ENCODE measurements at regions not wholly inside any gene's neighbourhood (a gene's known extent, or its start where the extent isn't known, plus 50 kb on each side); places are given as distances from the start of the nearest gene placed in this dataset.

DNA sequence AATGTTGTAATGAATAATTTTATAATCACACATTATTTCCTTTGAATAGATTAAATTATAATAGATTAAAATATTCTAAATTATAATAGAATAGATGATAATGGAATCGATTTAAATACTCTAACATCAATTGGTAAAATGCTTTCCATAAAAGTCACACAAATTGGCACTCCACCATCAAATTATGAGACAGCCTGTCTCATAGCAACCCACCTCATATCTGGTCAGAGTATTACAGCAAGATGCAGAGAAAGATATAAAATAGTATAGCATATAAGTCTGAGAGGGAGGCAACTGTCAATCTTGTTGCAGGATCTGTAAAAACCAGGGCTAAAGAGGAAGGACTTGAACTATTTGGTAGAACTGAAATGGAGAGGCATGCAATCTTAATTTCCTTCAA is 98.4 kb upstream of the NCKAP5 start:
- DNase-seq (ENCODE audit: low read depth in 3 of 3, low spot score in 1 of 3) = no peak

DNA sequence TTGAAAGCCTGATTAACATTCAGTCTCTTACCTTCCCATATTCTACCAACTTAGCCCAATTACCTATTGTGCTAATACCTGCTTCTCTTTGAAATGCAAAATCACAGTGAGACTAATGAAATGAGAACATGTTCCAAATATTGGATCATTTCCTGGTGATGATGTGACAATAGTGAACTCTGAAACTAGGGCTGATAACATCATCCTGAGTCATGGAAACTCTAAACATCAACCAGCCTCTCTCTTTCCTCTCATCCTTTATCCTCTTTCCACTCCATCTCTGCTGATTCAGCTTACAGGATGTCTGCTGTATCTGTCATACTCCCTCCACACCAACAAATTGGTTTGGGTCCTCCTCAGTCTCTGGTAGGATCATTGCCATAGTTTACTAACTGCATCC is 98.8 kb upstream of the NCKAP5 start:
- DNase-seq (ENCODE audit: low read depth in 3 of 3, low spot score in 1 of 3) = no peak

DNA sequence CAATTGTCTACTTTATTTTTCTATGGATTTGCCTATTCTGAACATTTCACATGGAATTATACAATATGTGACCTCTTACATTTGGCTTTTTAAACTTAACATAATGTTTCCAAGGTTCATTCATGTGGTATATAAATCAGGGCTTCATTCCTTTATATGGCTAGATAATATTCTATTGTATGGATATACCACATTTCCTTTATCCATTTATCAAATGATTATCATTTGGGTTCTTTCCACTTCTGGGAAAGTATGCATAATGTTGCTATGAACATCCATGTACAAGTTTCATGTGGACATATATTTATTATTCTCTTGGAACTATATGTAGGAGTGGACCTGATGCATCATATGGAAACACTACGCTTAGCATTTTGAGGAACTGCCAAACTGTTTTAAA is 99.7 kb upstream of the NCKAP5 start:
- no peak for DNase-seq (ENCODE audit: low read depth in 3 of 3, low spot score in 1 of 3)

DNA sequence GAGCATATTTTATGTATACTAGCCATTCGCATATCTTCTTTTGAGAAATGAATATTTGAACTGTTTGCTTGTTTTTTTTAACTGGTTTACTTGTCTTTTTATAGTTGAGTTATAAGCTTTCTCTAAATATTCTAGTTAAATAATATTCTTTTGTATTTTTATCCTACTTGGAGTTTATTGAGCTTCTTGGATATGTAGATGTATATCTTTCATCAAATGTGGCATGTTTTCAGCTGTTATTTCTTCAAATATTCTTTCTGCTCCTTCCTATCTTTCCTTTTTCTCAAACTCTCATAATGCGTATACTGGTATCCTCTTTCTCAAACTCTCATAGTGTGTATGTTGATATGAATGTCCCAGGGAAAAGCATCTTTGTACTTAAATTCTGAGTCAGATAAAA is 100.3 kb upstream of the NCKAP5 start:
- DNase-seq (ENCODE audit: low read depth in 3 of 3, low spot score in 1 of 3) = no peak

DNA sequence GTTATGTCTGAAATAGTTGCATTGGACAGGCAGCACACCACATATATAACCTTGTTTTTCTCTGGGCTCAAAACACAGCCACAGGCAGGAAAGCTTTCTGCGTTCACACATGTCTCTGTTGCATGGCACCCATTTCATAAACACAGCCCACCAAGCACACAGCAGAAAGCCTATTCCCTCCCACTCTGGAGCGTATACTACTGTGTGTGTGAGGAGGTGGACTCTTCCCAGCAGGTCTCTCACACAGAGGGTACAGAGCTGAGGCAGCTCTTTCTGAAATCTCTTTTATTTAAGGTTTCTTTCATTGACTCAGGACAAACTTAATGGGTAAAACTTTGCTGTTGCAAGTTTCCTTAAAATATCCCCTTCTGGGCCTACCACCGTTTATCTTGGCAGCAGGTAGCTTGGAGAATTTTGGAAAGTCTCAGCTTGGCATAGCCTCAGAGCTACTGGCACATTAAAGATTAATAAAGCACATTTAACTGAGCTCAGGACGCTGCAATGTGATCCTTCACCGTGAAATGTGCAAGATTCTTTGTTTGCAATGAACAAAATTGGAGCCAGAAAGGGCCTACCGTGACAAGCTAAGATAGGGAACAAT is 105.1 kb upstream of the NCKAP5 start:
- no peak for DNase-seq (ENCODE audit: low read depth in 3 of 3, low spot score in 1 of 3)

DNA sequence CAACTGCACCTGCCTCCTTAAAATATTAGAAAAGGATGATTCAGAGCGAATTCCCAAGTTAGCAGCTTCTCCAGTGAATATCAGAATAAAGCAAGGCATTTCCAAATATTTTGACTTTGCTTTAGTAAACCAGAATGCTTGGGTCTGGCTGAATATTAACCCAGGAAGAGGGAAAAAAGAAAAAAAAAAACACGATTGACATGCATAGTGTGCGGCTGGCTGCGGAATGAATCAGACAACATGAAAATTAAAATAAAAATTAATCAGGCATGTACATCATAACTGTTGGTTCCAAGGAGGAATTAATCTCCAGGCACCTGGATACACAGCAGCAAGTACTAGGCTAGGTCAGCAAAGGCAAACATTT is 105.8 kb upstream of the NCKAP5 start:
- DNase-seq (ENCODE audit: low read depth in 3 of 3, low spot score in 1 of 3) = no peak

DNA sequence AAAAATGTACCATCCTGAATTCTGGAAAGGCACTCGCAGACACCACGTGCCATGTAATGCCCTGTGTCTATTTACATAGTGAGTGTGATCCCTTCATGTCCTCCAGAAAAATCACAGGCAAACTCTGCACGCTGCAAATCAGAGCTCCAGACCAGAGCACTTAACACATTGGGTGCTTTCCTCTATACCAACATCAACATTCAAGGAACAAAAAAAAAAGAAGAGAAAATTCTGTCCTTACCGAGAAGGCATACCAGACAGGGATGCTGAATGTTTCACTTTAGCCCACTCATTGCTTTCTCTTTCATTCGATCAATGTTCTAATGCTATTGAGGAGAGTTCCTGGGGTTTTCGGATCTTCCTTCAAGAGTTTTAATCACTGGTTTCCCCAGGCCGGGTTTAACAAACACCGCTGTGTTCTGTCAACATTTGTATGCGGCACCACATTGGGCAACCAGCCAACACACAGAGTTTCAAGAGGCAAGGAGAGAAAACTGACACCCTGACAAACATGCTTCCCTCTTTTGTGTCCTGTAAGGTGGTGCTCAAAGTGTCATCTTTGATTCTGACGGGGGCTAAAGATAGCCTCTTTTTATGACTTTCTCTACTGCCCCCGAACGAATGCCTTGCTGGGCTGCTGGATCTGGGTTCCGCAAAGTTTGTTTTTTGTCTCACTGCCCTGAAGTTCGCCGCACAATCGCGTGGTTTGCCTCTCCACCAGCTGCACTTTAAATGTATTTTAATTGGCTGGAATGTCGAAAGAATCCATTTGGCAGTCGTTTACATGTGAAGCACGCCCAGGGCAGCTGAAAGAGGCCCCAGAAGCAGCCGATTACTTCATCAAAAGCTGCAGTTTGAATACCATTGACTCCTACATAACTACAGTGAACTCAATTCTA is 106.4 kb upstream of the NCKAP5 start:
- DNase-seq (ENCODE audit: low read depth in 3 of 3, low spot score in 1 of 3) = no peak

DNA sequence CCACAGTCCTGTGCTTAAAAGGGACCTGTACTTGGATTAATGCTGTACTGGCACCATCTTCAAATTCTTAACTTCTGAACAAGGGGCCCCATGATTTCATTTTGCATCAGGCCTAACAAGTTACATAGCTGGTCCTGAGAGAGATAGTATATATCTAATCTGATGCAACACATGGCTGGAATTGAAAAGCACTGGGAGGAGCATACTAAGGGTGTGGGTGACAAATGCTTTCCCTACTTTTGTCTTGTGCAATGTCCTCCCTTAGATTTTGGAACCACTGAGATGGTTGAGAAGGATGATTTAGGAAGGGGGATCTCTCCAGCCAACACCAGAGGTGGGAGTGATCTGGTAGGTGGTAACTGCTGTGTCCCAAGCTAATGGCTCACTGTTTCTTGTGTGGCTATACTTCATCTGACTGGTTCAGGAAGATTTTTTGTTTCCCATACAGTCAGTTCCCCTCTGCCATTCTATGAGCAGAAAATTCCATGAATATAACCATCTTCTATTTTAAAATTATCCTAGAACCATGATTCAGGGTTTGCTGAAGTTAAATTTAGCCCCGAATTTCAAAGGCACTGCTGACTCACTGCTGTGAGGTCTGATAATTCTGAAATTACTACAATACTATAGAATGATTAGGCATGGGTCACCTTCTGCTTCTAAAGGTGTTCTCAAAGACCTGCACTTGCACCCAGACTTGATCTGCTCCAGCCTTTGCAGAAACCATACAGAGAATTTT is 108.3 kb upstream of the NCKAP5 start:
- DNase-seq (ENCODE audit: low read depth in 3 of 3, low spot score in 1 of 3) = no peak

DNA sequence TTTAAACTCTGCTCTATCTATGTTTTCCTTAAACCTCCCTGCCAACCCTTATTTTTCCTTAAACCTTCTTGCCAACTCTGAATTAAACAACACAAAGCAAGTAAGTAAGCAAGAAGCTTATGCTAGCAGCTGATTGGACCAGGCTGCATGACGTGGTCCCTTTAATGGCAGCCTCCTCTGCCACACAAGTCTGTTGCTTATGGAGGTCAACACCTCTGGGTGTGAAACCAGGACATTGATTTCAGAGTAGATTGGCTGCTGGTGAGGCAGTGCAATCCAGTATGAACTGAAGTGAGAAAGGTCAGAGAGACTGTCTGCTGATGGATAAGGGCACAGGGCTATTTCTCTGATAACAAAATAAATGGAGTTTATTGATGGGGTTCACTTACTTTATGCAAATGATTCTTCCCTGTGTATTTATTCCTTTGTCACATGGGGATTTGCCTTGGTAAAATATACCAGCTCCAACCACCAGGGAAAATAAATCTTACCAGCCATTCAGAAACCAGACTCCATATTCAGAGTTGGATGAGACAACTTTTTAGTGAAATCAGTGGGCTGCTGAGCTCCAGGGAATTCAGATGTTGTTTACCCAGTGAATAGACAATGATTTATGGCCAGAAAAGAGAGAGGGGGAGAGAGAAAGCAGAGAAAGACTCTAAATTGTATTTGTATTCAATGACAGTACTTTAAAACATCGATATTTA is 112.2 kb upstream of the NCKAP5 start:
- DNase-seq (ENCODE audit: low read depth in 3 of 3, low spot score in 1 of 3) = no peak

DNA sequence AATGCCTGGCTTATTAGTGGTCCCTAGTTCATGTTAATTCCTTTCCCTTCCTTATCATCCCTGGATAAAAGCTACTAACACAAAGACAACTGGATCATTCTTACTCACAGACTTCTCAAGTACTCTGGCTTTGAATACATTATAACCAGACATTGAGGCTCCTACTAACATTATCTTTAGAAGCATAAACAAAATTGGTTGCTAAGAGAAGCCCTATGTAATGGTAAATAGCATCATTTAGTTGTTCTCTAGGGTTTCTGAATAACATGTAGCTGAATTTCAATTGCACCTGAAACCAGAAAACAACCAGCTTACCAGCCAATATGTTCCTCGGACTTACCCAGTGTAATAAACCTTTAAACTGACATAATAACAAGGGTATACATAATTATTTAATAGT is 114.1 kb upstream of the NCKAP5 start:
- DNase-seq (ENCODE audit: low read depth in 3 of 3, low spot score in 1 of 3) = no peak

DNA sequence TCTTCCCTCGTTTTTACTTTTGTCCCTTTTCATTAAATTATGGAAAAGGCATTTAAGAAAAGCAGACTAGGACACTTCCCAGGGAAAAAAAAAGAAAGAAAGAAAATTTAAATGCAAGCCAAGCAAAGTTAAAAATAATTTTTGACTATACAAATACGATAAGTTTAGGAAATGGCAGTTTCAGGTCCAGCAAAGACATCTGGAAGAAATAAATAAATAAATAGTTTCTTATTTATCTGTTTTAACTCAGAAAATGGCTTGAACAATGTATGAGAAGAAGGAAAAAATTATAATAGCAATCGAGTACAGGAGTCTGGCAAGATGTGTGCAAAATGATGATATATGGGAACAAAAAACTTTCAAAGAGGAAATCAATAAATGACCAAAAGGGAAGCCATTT is 114.6 kb upstream of the NCKAP5 start:
- no peak for DNase-seq (ENCODE audit: low read depth in 3 of 3, low spot score in 1 of 3)

DNA sequence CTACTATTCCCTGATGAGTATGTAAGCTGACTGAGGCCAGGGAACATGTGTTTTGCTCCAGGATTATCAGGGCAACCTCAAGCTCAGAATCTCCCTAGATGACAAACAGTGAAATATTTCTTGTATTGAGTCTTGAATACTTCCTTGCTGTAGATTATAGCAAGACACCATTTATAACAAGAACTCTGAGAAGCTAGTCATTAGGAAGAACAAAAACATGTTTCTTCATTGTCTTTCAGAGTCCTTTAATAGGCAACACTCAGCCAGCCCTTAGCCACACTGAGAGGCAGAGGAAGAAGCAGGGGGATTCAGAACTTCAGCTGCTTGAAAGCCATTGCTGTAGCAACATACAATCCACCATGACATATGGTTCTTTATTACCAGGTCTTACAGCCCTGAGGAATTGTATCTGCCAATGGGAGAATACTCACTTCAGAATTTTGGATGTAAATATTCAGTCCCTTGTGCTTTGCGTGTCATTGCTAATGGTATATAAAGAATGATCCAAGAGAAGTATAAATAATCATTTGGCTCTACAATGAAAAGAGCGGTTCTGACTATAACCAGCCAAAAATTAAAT is 117.5 kb upstream of the NCKAP5 start:
- DNase-seq (ENCODE audit: low read depth in 3 of 3, low spot score in 1 of 3) = no peak

DNA sequence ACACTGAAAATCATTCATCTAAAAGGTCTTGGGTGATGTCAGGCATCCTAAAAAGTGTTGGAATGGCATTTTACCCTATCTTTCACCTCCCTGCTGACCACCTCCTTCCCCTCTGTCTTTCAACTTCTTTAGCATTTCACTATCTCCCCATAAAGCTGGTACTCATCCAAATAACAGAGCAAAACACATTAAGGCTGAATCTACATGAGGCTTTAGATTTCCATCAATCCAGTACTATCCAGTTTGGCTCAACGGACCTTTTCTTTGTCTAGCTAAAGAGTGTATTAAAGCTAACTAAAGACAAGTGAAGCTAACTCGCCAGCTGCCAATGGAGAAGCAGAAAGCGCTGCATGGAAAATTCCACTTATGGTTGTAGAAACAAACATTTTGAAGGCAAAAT is 122.5 kb upstream of the NCKAP5 start:
- no peak for DNase-seq (ENCODE audit: low read depth in 3 of 3, low spot score in 1 of 3)

DNA sequence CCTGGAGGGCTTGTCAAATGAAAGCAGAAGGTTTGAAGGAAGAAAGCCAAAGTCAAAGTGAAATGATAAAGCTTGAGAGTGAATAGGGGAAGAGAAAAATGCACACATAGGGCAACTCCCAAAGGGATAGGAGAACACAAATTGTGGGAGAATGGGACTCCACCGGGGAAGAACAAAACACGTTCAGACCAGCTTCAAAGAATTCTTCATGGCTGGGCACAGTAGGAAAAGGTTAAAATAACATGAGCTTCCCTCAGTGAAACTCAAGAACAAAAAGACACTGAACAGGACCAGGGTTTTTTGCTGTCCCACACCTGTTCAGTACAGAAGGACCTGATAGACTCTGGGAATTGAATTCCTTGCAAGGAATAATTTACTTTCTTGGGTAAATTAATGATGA is 123.1 kb upstream of the NCKAP5 start:
- no peak for DNase-seq (ENCODE audit: low read depth in 3 of 3, low spot score in 1 of 3)

DNA sequence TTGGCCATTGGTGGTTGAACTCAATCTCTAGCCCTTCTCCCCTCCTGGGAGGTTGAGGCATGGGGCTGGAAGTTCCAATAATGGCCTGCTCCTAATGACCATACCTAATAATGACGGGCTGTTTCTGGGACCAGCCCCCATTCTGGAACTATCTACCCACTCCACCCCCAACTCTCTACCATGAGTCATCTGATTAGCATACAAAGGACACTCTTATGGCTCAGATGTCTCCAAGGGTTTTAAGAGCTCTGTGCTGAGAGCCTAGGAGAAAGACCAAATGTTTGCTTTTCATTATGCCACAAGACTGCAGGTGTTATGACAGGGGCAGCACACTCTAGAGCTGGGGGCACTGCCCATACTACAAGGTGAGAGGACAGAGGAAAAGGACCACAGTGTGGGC is 137.0 kb upstream of the NCKAP5 start:
- DNase-seq (ENCODE audit: low read depth in 3 of 3, low spot score in 1 of 3) = no peak

DNA sequence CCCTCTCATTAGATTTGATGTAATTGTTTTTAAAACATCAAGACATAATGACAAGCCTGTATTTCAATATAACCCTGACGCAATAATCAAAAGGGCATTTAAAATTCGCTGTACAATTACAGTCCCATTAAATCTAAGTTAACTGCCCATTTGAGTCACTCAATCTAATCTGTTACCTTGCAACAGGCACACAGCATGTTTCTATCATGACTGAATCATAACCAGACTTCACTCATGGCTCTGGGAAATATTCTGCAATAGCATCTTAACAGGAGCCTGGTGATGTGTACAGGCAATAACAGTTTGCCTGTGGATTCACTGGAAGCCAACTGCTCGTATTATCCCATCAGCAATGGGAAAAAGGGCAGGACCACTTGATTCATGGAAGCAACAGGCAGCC is 142.3 kb upstream of the NCKAP5 start:
- DNase-seq (ENCODE audit: low read depth in 3 of 3, low spot score in 1 of 3) = no peak

DNA sequence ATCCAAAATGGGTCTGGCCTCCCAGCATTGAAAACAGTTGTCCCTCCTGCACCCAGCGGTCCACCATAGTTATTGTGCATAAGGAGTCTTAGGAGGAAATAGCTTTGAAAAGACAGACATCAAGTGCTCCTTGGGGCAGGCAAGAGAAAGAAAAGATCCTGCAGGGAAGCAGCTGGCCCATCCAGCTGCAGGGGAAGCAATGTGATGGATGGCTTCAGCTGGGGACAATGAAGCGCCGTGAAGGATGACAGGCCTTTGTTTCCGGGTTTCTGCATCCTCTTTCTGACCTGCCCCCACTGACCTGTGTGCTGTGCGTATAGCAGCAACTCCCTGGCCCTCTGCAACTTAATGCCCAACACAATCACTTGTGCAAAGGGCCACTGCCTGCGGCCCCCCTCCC is 142.9 kb upstream of the NCKAP5 start:
- DNase-seq (ENCODE audit: low read depth in 3 of 3, low spot score in 1 of 3) = no peak

DNA sequence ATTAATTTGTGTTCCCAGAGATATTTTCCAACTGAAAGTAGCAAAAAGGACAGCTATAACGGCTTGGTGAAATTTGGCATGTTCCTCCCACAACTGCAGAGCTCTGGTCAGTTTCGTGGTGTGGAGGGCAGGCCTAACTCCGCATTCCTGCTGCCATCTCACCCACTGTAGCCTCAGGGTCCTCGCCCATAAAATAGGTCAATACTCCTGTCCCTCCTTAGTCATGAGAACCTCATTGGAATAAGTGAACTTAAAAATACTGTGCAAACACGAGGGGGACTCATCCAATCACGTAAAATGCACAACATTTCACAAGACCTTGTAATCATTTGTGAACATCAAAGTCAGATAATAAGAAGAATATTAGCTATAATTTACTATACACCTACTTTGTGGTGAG is 143.5 kb upstream of the NCKAP5 start:
- DNase-seq (ENCODE audit: low read depth in 3 of 3, low spot score in 1 of 3) = no peak

DNA sequence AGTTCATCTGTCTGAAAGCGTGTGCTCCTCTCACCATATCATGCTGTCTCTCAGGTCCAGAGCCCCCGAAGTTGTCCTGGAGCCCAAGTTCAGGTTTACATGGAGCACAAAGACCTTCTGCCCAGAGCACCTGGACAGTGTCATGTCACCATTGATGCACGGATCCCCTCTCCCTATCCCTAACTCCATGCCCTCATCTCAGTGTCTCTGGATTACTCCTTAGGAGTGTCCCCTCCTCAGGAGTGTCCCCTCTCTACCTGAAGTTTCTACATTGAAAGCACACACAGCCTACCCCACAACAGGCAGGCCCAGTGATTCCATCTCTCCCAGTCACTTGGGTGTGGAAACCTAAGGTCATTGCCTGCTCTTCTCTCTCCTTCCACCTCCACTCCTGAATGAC is 144.1 kb upstream of the NCKAP5 start:
- no peak for DNase-seq (ENCODE audit: low read depth in 3 of 3, low spot score in 1 of 3)

DNA sequence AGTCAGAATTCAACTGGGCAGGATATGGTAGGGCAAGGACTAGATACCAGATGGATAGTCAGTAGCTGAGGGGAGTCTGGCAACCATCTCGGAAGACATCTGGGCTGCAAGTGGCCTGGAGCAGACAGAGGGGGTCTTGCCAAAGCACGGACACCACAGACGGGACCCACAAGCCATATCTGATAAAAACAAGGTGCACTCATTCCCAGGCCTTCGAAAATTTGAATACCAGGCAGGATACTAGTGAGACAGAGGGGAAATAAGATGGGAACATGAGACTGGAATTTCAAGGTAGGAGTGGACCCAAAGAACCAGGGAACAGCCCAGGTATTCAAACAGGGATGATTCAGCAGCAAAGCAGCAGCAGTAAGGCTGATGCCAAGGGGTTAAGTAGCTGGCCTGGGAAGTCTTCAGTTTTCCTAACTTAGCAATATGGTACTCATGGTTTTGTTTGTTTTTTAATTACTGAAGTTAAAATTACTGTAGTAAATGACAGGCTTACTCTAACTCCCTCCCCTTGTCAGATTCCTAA is 144.9 kb upstream of the NCKAP5 start:
- no peak for DNase-seq (ENCODE audit: low read depth in 3 of 3, low spot score in 1 of 3)

DNA sequence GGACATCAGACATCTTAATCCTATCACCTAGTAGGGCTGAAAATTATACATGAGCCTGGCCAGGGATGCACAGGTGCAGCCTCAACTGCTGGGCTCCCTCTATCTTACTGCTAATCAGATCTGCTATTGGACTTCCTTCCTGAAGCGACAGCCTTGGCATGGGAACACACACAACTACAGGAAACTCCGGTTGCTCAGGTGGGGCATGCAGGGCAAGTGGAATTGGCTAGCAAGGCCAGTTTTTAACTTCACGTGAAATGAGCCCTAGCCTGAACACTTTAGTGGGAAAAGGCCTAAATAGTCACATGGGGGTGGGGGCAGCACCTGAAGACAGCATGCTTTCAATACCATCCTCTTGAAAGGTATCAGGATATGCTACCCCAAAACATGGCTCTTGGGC is 147.9 kb upstream of the NCKAP5 start:
- DNase-seq (ENCODE audit: low read depth in 3 of 3, low spot score in 1 of 3) = no peak

All from stimulated activated CD4-positive, alpha-beta T cell treated with anti-CD3 and anti-CD28 coated beads, TNF-alpha, amount 100 ng/mL, for 1 hour (primary cell).